ENCODE measurements at regions not wholly inside any gene's neighbourhood (a gene's known extent, or its start where the extent isn't known, plus 50 kb on each side); places are given as distances from the start of the nearest gene placed in this dataset.

DNA sequence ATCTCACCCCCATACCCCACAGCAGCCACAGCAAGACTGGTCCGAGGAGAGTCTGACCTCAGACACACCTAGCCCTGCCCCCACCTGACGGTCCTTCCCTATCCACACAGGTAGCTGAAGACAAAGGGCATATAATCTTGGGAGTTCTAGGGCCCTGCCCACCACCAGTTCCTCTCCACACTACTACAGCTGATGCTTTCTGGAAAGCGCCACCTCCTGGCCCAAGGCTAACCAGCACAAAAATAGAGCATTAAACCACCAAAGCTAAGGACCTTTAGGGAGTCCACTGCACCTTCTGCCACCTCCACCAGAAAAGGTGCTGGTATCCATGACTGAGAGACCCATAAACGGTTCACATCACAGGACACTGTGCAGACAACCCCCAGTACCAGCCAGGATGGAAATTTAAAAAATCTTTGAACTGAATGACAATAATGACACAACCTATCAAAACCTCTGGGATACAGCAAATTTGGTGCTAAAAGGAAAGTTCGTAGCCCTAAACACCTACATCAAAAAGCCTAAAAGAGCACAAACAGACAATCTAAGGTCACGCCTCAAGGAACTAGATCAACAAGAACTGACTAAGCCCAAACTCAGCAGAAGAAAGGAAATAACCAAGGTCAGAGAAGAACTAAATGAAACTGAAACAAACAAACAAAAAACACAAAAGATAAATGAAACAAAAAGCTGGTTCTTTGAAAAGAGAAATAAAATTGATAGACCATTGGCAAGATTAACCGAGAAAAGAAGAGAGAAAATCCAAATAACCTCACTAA is 122.1 kb upstream of the TPRG1 start:
- ChIA-PET CTCF (interaction anchor here (1.9 kb wide), 1 partner anchor 1309 kb away, joined by 5 read pairs; no protein-coding TSS in a partner anchor), POLR2A (no interaction called here)
- TF ChIP-seq, protein P1, sequence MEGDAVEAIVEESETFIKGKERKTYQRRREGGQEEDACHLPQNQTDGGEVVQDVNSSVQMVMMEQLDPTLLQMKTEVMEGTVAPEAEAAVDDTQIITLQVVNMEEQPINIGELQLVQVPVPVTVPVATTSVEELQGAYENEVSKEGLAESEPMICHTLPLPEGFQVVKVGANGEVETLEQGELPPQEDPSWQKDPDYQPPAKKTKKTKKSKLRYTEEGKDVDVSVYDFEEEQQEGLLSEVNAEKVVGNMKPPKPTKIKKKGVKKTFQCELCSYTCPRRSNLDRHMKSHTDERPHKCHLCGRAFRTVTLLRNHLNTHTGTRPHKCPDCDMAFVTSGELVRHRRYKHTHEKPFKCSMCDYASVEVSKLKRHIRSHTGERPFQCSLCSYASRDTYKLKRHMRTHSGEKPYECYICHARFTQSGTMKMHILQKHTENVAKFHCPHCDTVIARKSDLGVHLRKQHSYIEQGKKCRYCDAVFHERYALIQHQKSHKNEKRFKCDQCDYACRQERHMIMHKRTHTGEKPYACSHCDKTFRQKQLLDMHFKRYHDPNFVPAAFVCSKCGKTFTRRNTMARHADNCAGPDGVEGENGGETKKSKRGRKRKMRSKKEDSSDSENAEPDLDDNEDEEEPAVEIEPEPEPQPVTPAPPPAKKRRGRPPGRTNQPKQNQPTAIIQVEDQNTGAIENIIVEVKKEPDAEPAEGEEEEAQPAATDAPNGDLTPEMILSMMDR (IDR thresholded peaks at IDR 0.05; ENCODE audit: low read depth, low read length) = no peak
- no peaks in the 10 kb centered on the region for H3K9me3 ChIP-seq (ENCODE audit: control insufficient read depth, insufficient read depth, low read length)
- H3K27me3 ChIP-seq (ENCODE audit: control insufficient read depth, insufficient read depth, low read length) = peaks cover 3% of the 10 kb centered on the region
- no peak overlapping the region for H3K27ac ChIP-seq (ENCODE audit: low read depth, low read length)
- no peak for DNase-seq (ENCODE audit: low read depth, low spot score)
- H3K4me3 ChIP-seq (ENCODE audit: low read depth, low read length) = no peak overlapping the region

- Histone ChIP-seq H3K4me3 (ENCODE audit: low read depth, low read length) (no peak overlapping the region), H3K27ac (ENCODE audit: low read depth, low read length) (no peak overlapping the region), H3K9me3 (ENCODE audit: control insufficient read depth, insufficient read depth, low read length) (no peaks in the 10 kb centered on the region), H3K27me3 (ENCODE audit: control insufficient read depth, insufficient read depth, low read length) (peaks cover 5% of the 10 kb centered on the region)
- CTCF ChIA-PET = interaction anchor here (0.7 kb wide), 1 partner anchor 11 kb away, joined by 3 read pairs; no protein-coding TSS in a partner anchor
- POLR2A ChIA-PET = no interaction called here
- DNase-seq (ENCODE audit: low read depth, low spot score) = no peak
- TF ChIP-seq, protein P1 (IDR thresholded peaks at IDR 0.05; ENCODE audit: low read depth, low read length) = no peak
These were observed 118.4 kb upstream of the TPRG1 start for GRCh38 chr3:189053322-189053721.

GRCh38 chr3:189056646-189057335 is 115.0 kb upstream of the TPRG1 start:
- TF ChIP-seq, protein P1 (IDR thresholded peaks at IDR 0.05; ENCODE audit: low read depth, low read length) = no peak
- no peak for DNase-seq (ENCODE audit: low read depth, low spot score)
- Histone ChIP-seq H3K27ac (ENCODE audit: low read depth, low read length) (no peak overlapping the region), H3K9me3 (ENCODE audit: control insufficient read depth, insufficient read depth, low read length) (no peaks in the 10 kb centered on the region), H3K4me3 (ENCODE audit: low read depth, low read length) (no peak overlapping the region), H3K27me3 (ENCODE audit: control insufficient read depth, insufficient read depth, low read length) (peaks cover 5% of the 10 kb centered on the region)
- ChIA-PET CTCF (no interaction called here), POLR2A (no interaction called here)

DNA sequence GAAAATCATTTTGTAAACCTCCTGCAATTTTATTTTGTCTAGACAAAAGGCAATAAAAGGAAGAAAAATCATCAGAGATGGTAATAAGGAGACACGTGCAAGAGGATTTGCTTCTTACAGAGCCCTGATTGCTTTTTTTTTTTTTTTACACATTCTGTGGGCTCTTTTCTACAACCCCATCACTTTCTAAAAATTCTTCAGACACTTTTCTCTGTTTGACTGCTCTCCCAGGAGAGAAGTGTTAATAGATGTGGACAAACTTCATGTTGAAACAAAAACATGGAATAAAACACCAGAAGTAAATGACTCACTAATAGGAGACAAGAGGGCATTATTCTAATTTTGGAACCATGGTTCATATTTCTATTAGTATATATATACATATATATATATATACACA is 114.4 kb upstream of the TPRG1 start:
- ChIA-PET CTCF (no interaction called here), POLR2A (no interaction called here)
- Histone ChIP-seq H3K9me3 (ENCODE audit: control insufficient read depth, insufficient read depth, low read length) (no peaks in the 10 kb centered on the region), H3K27me3 (ENCODE audit: control insufficient read depth, insufficient read depth, low read length) (peaks cover 5% of the 10 kb centered on the region), H3K27ac (ENCODE audit: low read depth, low read length) (no peak overlapping the region), H3K4me3 (ENCODE audit: low read depth, low read length) (no peak overlapping the region)
- TF ChIP-seq, protein P1 (IDR thresholded peaks at IDR 0.05; ENCODE audit: low read depth, low read length) = no peak
- DNase-seq (ENCODE audit: low read depth, low spot score) = no peak

GRCh38 chr3:189058071-189058470 is 113.7 kb upstream of the TPRG1 start:
- POLR2A ChIA-PET = no interaction called here
- TF ChIP-seq, protein P1 (IDR thresholded peaks at IDR 0.05; ENCODE audit: low read depth, low read length) = no peak
- CTCF ChIA-PET = no interaction called here
- no peaks in the 10 kb centered on the region for H3K9me3 ChIP-seq (ENCODE audit: control insufficient read depth, insufficient read depth, low read length)
- no peak overlapping the region for H3K27ac ChIP-seq (ENCODE audit: low read depth, low read length)
- H3K27me3 ChIP-seq (ENCODE audit: control insufficient read depth, insufficient read depth, low read length) = peaks cover 5% of the 10 kb centered on the region
- no peak for DNase-seq (ENCODE audit: low read depth, low spot score)
- H3K4me3 ChIP-seq (ENCODE audit: low read depth, low read length) = no peak overlapping the region
